ENCODE measurements at regions not wholly inside any gene's neighbourhood (a gene's known extent, or its start where the extent isn't known, plus 50 kb on each side); places are given as distances from the start of the nearest gene placed in this dataset.

DNA sequence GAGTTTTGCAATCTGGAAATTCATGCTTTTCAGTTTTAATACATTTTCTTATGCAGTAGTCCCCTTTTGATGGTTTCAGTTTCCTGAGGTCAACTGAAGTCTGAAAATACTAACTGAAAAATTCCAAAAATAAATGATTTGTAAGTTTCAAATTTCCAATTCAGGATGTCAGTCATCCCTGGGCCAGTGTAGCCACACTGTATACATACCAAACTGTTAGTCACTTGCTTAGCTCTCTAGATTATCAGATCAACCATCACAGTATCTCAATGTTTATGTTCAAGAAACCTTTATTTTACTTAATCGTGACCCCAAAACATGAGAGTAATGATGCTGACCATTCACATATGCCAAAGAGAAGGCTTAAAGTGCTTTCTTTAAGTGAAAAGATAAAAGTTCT is 715.5 kb downstream of the GBE1 start:
- no peak for DNase-seq (ENCODE audit: low spot score)

DNA sequence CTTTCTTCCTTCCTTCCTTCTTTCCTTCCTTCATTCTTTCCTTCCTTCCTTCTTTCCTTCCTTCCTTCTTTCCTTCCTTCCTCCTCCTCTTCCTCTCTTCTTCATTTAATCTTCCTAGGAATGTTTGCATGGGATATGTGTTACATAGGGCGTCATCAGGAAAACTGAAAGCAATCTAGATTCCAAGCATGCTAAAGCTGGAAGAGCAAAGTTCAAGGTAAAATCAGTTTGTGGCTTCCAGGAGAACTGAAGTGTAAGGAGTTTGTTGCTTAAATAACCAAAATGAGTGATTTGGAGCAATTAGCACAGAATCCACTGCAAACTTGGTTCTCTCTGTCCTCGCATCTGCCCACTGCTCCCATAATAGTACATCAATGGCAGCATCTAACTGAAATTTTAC is 716.2 kb downstream of the GBE1 start:
- no peak for DNase-seq (ENCODE audit: low spot score)

DNA sequence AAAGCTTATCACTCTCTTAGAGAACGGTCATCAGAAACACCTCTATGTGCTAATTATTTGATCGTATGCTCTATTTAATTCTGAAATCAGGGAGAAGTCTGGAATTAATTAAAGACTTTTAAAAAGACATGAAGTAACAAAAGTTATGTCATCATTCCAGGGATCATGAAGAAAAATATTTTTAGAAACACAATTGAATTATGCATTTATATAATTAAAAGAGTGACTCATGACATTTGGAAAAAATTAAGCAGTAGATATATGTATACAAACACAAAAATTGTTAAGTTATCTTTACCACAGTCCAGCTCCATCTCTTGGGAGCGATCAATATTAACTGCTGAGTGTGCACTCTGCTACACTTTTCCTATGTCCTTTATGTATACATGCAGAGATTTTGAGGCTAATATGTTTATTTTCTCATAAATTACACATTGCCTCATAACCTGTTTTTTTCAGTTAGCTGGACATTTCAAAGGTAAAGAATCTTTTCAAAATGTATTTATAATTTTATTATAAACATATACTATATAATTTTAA is 717.7 kb downstream of the GBE1 start:
- DNase-seq (ENCODE audit: low spot score), result no peak

DNA sequence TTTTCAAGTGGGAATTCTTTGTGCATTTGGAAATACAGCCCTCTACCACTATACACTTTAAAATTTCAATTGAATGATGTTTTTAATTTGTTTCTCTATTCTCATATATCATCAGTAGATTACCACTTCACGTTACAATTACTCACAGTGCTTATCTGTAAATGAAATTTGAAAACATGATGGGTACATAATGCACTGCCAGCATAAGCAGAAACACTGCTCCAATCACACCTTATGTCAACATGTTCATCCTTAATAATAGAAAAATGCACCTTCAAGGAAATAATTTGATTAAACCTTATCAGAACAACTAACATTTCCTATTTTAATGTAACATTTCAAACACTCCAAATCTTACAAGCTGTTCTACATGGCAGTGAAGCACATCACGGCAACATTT is 718.4 kb downstream of the GBE1 start:
- no peak for DNase-seq (ENCODE audit: low spot score)

DNA sequence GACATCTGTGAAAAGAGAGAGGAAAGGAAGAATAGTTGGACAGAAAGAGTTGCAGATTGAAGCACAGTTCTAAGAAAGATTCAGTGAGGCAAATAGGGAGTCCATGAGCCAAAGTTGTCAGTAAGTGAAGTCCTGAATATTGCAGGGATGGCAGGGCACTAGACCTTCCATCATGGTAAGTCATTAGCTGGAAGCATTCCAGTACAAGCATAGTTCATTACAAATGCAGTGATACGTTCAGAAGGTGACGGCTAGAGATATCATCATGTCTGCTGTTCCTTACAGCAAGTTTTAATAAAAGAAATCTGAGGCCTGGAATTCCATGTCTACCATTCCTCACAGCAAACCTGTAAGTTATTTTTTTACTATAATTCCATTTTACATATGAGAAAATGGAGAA is 720.1 kb downstream of the GBE1 start:
- no peak for DNase-seq (ENCODE audit: low spot score)

DNA sequence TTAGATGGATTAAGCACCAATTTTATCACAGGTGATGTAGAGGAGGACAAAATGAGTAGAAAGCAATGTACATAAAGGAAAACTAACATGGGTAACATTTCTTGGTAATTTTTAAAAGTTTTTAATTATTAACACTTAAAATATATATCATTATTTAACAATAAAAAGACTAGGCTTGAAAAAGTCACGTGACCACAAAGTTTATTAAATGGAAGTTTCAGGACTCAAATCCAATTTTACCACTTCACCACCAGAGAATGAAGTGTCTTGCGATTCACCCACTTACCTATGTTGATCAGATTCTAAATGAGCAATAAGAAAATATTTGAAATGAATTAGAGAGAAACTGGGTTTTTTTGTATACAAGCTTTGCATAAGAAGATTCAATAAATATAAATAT is 721.3 kb downstream of the GBE1 start:
- DNase-seq (ENCODE audit: low spot score), result no peak

DNA sequence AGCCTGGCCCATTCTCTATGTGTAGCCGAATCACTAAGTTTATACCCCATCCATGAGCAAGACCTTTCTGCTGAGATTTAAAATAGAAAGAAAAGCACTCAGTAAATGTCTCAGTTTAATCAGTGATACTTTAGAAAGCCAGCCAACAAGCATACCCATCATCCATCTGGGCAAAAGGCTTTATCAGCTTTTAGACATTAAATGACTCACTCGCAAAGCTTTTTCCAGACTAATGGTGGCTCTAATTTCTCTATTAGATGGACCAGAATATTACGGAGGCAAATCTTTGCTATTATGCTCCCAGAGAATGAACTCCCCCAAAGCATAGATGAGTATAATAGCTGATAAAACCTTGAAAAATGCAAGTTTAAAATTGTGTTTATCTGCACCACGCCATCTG is 727.8 kb downstream of the GBE1 start:
- DNase-seq (ENCODE audit: low spot score), result no peak

DNA sequence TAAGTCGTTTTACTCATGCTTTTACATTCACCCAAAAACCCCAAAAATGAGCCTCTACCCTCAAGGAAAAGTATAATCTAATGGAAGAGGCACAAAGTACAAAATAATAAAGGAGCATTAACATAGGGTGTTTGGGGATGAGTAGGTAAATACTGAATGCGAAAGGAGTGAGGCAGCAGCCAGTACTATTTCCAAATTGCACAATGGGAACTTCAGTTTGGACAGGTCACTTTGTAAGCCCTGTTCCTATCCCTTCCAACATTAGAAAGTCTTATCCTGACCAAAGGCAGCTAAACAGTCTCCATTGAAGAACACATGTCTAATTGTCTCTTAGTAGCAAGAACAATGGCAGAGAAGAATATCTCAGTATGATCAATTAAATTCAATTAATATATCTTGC is 728.3 kb downstream of the GBE1 start:
- DNase-seq (ENCODE audit: low spot score), result no peak

DNA sequence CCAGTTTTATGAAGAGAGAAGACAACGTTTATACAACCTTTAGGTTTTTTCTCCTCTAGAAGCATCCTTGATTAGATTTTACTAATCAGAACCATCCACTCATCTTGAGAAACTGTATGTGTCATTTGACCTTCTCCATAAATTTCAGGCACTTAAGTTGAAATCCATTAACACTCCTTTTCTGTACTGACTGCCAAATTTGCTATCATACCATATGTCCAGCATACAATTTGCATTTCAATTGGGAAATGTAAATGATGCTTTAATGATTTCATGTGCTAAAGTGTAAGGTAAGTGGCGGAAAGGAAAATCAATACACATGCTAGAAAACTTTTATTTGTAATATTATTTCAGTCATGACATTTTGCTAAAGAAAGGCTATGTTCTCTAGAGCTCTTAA is 731.6 kb downstream of the GBE1 start:
- DNase-seq (ENCODE audit: low spot score), result no peak

DNA sequence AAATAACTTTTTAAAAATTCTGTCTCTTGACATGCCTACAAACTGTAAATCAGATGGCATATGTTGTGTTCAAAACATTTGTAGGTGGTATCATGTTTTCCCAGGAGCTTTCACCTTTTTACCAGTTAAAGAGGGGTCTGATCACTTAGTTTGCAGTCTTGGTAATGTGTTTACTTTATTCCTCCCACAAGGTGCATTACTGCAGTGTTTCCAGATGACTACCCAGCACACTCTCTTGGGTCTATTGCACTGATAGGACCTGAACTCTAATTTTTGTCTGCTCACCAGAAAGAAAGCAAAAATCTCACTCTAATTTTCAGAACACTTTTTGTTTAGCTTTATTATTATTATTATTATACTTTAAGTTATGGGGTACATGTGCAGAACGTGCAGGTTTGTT is 734.1 kb downstream of the GBE1 start:
- no peak for DNase-seq (ENCODE audit: low spot score)

DNA sequence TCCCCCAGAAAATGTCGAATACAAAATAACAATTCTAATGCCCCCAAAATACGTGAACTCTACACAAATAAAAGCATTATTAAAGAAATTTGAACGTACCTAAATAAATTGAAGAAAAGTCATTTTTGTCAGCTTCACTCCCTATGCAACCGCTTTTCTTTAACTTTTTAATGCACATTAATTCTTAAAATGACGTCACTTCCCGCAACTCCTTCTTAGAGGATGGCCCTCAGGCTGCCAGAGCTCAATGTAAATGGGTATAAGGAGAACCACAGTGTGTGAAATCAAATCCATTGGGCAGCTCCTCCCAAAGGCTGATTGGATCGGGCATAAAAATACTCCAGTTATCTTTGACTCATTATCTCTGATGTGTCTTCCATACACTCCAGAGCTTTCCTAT is 736.9 kb downstream of the GBE1 start:
- no peak for DNase-seq (ENCODE audit: low spot score)

DNA sequence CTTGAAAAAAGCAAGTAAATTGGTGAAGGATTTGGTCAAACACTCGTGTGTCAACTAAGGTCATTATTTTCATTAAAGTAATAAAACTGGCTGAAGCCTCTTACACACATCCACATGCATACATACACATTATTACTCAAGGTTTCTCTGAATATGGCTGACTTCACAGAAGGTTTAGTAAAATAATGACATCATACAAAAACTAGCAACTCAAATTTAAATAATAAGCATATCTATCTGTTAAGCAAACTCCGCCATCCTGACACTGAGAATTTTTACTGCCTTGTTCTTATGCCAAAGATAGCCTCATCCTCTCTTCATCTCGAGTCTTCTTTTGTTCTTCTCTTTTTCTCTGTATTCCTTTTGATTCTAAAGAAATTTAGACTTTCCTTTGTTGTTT is 739.1 kb downstream of the GBE1 start:
- no peak for DNase-seq (ENCODE audit: low spot score)

DNA sequence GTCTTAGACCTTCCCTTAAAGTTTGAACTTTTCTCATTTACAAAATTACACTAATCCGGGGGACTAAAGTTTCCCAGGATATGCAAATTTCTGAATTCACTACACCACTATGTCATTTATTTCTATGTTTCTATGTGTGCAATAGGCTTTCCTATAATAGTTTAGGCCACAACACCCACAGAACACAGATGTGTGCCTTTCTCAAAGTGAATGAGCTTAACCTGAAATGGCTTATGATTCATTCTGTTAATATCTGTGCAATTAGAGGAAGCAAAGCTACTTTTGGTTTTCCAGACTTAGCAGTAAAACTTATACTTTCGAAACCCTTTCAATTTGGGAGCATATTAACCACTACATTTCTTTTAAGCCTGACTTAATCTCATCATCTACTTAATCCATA is 748.1 kb downstream of the GBE1 start:
- no peak for DNase-seq (ENCODE audit: low spot score)

DNA sequence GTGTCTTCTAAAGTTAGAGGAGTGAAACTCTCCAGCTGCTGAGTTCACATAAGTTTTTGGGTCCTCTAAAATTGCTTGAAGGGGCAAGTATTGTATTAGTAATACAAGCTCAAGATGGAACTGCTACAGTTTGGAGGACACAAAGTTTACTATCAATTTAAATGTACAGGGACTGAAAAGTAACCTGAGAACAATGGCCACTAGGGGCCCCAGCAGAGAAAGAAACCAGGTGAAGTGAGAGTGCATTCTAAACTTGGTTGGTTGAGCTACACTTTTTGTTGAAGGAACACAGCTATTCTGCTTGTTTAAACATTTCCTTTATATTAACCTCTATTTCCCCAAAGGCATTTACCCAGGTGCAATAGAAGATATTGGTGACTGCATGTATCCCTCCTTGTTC is 755.5 kb downstream of the GBE1 start:
- peak; percentile 54 for DNase-seq (ENCODE audit: low spot score)

DNA sequence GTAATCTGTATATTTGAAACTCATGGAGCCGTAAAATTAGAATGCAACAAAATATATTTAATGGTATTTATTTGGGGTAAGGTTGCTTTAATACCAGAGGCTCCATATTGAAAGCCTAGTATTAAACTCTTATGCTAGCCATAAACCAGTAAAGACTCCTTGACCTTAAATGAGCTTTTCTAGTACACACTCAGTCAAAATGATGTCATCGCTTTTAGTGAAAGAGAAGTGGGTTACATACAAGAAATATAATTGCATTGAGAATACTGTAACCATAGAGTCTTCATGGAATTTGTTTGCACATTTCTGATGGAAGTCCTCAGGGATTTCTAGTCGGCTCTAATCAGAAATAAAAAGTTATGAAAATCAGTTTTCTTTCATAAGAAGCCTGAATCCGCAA is 757.6 kb downstream of the GBE1 start:
- no peak for DNase-seq (ENCODE audit: low spot score)

DNA sequence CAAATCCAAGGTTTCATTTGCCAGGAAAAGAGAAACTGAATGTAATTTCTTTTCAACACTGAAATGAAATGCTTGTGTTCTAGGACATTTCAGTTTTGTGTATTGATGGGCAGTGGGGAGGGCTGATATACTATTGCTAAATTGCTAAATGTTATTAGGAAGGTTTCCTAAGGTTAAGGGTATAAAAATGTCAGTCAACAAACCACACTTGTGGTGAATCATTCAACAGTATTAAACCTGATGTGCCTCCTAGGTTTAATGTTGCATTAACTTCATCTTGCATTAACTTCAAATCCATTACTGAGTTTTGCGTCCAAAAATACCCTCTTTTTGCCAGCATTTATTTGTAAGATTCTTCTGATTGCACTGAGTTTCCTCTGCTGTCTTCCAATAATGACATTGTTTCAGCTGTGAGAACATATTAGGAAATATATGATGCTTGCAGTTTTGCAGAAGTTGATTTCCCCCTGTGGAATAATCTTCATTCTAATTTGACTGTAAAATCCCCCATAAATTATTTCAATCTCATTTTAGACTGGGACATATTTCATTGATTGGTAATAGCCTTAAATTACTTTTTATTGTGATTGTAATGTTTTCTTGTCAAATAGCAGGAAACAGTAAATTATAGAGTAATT is 758.3 kb downstream of the GBE1 start:
- no peak for DNase-seq (ENCODE audit: low spot score)

DNA sequence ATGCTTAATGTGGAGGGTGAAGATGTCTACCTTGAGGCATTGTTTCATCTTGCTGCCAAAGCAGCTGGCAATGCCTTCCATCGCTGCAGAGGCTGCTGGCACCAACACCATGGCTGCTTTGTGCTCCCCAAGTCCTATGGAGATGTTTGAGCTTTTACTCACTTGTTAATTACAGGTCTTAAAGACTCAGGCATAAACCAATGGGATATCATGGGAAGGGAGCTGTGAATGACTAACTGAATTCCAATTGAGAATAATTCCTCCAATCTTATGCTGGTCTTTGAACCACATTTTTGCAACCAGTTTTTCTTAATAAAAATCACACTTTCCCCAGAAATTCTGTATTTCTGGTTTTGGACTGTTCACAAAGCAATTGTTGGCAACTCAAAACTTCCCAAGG is 762.0 kb downstream of the GBE1 start:
- DNase-seq (ENCODE audit: low spot score), result no peak

DNA sequence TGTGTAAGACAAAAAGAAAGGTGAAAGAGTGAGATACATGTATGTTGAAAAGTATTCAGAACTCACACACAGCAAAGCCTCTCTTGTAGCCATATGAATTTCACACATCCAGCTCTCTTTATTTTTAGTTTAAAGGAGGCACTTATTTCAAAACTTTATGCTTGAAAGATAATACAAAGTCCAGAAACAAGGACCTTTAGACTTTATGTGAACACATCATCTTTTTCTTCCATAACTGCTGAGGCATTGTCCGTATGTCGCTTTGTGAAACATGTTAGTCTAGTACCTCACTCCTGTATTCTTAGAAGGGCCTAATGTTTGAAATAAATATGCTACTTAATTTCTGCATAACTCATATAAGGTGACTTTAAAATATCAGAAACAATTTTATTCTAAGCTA is 763.4 kb downstream of the GBE1 start:
- DNase-seq (ENCODE audit: low spot score), result no peak

DNA sequence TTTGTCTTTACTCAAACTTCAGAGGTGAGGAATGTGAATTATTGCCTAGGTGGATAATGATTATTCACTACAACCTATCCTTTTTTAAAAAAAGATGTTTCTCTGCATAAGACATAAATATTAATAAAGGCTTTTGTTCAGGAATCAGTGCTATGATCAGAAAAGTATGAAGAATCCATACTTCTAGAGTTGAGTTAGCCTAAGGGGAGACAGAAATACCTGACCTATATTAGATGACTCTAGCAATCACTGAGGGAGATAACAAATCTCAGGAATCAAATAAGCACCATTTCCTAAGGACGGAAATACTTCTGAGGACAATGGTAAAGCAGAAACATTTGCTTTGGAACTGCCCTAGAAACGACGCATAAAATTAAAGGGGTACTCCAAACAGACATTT is 763.8 kb downstream of the GBE1 start:
- DNase-seq (ENCODE audit: low spot score), result no peak

DNA sequence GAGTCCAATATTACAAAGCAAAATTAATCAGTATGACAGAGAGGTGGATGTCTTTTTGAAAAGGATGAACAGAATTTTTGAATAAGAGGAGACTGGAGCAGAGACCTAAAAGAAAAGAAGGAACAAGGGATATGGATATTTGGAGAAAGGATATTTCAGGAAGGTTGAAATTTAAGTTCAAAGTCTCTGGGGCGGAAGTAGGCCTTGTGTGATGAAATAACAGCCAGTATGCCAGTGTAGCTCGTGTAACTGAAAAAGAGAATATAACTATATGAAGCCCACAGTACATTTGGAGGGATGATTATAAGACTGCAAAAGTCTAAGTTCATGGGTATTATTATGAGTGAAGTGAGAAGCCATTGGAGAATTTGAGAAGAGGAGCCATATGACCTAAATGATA is 766.7 kb downstream of the GBE1 start:
- DNase-seq (ENCODE audit: low spot score), result no peak

DNA sequence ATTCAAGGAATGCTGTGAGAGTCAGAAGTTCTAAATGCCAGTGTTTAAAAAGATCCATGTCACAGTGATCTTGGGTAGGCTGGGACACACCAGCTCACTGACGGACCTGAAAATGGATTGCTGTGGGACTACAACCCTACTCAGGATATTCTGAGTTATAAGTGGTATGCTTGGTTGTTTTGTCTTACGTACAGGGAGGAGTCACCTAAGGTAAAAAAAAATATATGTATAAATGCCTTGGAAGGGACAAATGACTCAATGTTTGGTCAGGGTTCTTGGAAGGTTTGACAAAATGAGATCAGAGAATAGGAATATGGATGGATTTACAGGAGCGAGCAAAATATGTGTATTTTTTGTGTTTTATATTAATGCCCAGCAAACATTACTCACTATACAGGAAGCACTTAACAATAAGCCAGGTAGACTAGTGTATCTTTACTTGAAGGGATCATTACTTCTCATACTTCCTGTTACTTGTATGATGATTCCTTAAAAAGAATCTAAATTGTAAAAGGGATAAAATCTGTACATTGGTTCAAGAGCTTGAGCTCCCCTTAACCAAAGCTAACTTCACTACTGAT is 767.3 kb downstream of the GBE1 start:
- no peak for DNase-seq (ENCODE audit: low spot score)

DNA sequence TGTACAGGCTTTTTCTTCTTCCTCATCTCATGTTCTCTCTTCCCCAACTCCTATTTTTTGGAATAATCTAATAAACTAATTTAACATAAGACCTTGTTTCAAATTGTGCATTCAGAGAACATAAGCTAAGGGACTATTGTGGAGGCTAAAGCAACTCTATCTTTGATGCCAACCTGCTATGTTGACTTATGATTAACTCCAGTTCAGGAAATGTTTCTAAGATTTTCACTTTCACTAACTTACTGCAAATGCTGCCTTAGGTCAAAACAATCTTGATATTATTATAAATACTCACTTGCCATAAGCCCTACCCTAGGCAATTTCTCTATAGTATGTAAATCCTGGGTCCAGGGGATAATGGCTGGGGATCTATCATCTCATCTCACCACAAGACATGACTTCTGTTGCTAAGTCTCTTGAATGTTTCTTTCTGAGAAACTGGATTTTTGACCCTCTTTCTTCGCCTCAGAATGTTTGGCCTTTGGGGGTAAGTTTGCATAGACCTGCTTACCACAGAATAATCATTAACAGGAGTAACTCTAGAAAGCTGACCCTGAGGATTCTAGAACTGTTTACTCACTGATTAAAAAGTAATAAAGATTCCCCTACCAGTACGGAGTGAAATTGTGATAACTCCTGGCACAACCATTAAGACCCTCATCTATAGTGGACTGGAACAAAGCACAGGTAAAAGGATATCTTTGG is 768.1 kb downstream of the GBE1 start:
- no peak for DNase-seq (ENCODE audit: low spot score)

DNA sequence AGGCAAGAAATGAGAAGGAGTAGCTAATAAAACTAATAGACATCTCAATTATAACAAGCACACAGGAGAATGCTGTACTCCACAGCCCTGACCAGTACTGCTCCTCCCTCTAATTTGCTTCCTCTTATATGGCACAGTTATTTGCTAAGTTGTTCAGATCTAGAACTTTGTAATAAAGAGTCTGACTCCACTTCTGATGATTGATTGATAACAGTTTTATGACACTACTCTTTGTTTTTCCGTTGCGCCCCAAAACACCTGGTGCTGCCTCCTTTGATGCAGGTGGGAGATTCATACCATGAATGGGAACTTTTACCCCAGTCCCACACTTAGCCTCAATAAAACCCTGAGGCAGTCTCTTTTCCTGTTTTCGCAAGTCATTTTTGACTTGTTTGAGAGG is 777.7 kb downstream of the GBE1 start:
- no peak for DNase-seq (ENCODE audit: low spot score)

Data from iPS-NIHi11 (cell line).